SK-N-SH (cell line): ENCODE measurements at regions not wholly inside any gene's neighbourhood (a gene's known extent, or its start where the extent isn't known, plus 50 kb on each side); places are given as distances from the start of the nearest gene placed in this dataset.

Experiments
- CHD2 ChIP-seq: fragments of 150-350 bp; IDR thresholded peaks from 2 replicates; pipeline ENCODE4 v1.6.1; 2018; ENCODE audit warnings: low read length; ENCODE audit not compliant: partially characterized antibody
- CTCF ChIP-seq: fragments of 200-600 bp; sonication (generic); IDR thresholded peaks from 2 replicates; pipeline ENCODE4 v1.6.1; 2017; ENCODE audit warnings: antibody characterized with exemption, mild to moderate bottlenecking, moderate library complexity
- EZH2phosphoT487 ChIP-seq: fragments of 200-600 bp; sonication (generic); IDR thresholded peaks from 2 replicates; pipeline ENCODE4 v1.6.1; 2017; ENCODE audit warnings: low read depth, mixed run types, mild to moderate bottlenecking, antibody characterized with exemption, moderate library complexity, borderline replicate concordance
- FOXM1 ChIP-seq: IDR thresholded peaks from 2 replicates; pipeline ENCODE4 v1.4.0; 2012; ENCODE audit warnings: low read depth, mild to moderate bottlenecking
- MEF2A ChIP-seq: IDR thresholded peaks from 2 replicates; pipeline ENCODE4 v1.4.0; 2012; ENCODE audit warnings: low read depth, borderline replicate concordance
- REST ChIP-seq: IDR thresholded peaks from 2 replicates; pipeline ENCODE4 v1.6.1; 2012; ENCODE audit warnings: mild to moderate bottlenecking, low read depth, low read length, moderate library complexity
- RFX5 ChIP-seq: IDR thresholded peaks from 2 replicates; pipeline ENCODE4 v1.6.1; 2012; ENCODE audit warnings: mild to moderate bottlenecking, improper control_type of control experiment, low read length
- SIN3A ChIP-seq: IDR thresholded peaks from 2 replicates; pipeline ENCODE4 v1.6.1; 2012; ENCODE audit warnings: low read depth, mild to moderate bottlenecking, low read length, moderate library complexity, borderline replicate concordance
- SMC3 ChIP-seq: IDR thresholded peaks from 2 replicates; pipeline ENCODE4 v1.6.1; 2012; ENCODE audit warnings: low read depth, low read length, improper control_type of control experiment
- USF2 ChIP-seq: fragments of 150-350 bp; IDR thresholded peaks from 2 replicates; pipeline ENCODE4 v1.6.1; 2017; ENCODE audit warnings: antibody characterized with exemption, low read length, low read depth, borderline replicate concordance
- YY1 ChIP-seq: IDR thresholded peaks from 2 replicates; pipeline ENCODE4 v1.4.0; 2012; ENCODE audit warnings: low read depth, mild to moderate bottlenecking
- ZBTB33 ChIP-seq: IDR thresholded peaks from 2 replicates; pipeline ENCODE4 v1.4.0; 2012; ENCODE audit warnings: low read depth, borderline replicate concordance

- no peak for TF ChIP-seq CTCF
- no peak for TF ChIP-seq CHD2
- no peak for TF ChIP-seq FOXM1
- TF ChIP-seq EZH2phosphoT487 = no peak
- no peak for TF ChIP-seq RFX5
- no peak for TF ChIP-seq MEF2A
- TF ChIP-seq SMC3 = no peak
- TF ChIP-seq REST = no peak
- no peak for TF ChIP-seq SIN3A
- no peak for TF ChIP-seq USF2
- TF ChIP-seq ZBTB33 = no peak
- TF ChIP-seq YY1 = no peak
Measured at GRCh38 chr17:5714993-5715392, 130.7 kb upstream of the NLRP1 start.
